HG03060 (cell line): ENCODE measurements at regions not wholly inside any gene's neighbourhood (a gene's known extent, or its start where the extent isn't known, plus 50 kb on each side); places are given as distances from the start of the nearest gene placed in this dataset.
A peak's percentile ranks its signal among the peaks of the same experiment; 100 is the strongest.
"Not testable (repeated sequence)": the region's sequence is repeated elsewhere in the genome, so short reads cannot be mapped to it uniquely, and the experiment has no call there.

Experiments
- ATAC-seq: cut with Tn5 transposase; IDR thresholded peaks from one replicate; pipeline ENCODE4 v1.9.1; 2021; ENCODE audit warnings: low read depth, moderate number of reproducible peaks; ENCODE audit not compliant: unreplicated experiment

DNA sequence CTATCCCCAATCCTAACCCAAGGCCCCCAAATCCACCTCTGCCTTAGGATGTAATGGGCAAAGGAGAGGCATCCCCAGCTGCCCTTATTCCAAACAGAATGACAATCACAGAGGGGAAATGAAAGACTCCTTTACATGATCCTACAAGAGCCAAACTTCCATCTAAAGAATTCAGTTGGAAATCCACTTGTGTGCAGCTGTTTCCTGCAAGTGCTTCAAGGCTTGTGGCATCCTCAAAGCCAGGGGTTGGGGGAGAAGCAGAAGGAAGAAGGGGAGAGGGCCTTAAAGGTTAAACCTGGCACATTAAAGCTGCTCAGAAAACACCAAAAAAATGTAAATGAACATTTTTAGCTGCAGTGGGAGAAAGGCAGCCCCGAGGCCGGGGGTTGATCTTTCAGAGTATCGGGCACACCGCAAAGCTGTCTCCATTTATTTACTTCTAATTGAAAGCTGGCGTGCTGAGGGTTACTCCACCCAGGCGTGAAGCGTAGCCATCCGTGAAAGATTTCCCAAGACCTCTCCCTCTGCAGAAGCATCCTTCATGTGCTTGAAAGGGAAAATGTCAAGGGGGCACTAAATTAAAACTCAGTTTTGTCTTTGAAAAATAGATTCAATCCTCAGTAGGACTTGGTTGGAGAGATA is 217.8 kb downstream of the SHQ1 start:
- no peak for ATAC-seq

DNA sequence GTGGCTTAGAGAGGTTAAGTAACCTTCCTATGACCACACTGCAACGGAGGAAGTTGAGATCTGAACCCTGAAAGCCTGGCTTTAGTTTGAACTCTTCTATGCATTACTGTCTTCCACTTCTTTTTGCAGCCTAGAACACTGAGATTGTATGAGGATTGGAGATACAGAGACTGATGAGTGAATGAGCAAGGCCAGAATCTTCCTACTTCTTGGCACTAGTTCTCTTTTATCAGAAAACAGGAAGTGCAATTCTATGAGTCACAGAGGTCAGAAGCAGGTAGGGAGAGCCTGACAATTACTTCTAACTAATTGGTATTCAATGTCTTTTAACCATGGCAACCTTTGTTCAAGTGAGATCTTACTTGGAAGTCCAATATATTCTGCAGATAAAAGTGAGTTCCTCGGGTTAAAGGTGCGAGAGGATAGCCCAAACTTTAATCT is 219.0 kb downstream of the SHQ1 start:
- ATAC-seq = peak; percentile 79

DNA sequence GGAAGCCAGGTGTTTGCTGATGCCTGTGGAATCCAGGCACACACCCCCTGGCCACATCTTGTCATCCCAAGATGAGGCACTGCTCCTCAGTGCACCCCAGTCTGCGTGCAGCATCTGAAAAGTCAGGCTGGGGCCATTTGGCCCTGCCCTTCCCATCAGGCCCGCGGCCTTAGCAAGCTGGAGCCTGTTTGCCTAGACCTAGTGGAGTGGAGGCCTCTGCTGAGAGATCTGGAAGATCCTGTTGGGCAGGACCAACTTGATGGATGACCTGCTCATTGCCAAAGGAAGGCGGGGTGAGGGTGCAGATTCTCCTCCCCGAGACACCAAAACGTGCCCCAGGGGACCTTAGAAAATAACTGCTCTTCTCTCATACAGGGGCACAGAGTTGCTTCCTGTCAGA is 220.2 kb downstream of the SHQ1 start:
- ATAC-seq = no peak

DNA sequence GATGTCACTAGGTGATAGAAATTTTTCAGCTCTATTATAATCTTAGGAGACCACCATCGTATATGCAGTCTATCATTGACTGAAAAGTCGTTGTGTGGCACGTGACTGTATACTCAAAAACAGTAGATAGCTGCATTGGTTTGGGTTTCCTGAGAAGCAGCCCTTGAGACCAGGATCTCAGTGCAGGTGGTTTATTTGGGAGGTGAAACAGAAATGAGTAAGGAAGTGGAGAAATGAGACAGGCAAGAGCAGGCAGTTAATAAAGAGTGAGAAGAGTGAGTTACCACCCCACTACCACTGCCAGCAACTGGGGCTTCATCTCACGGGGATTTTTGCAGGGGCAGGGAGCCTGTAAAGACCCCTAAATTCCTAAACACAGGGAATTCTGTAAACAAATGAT is 221.0 kb downstream of the SHQ1 start:
- no peak for ATAC-seq

DNA sequence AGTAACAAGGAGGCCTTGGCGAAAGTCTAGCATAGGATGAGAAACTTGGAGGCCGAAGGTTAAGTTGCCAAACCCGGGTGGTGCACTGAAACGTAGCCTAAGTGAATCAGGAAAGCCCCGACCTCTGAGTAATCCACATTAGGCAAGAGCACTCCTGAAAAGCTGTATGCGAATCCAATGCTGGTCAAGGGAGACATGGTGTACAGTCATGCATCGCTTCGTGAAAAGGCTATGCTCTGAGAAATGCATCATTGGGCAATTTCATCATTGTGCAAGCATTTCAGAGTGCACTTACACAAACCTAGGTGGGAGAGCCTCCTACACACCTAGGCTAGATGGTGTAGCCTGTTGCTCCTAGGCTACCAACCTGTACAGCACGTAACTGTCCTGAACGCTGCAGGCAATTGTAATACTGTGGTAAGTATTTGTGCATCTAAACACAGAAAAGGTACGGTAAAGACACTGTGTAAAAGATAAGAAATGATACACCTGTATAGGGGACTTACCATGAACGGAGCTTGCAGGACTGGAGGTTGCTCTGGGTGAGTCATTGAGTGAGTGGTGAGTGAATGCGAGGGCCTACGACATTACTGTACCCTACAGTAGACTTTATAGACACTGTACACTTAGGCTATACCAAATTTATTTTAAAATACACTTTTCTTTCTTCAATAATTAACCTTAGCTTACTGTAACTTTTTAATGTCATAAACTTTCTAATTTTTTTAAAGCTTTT is 222.5 kb downstream of the SHQ1 start:
- ATAC-seq = no peak

DNA sequence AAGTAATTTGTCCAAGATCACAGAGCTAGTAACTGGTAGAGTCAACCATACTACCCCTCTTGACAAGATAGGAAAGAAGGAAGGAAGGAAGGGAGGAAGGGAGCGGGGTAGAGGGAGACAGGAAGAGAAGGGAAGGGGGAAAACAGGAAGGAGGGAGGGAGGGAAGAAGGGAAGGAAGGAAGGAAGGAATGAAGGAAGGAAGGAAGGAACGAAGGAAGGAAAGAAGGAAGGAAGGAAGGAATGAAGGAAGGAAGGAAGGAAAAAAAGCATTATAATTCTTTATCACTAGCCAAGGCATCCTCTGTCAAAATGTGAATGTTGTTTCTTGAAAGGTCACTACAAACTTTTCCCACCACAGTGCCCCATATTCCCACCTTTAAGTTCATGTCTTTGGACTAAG is 223.6 kb downstream of the SHQ1 start:
- ATAC-seq = no peak

DNA sequence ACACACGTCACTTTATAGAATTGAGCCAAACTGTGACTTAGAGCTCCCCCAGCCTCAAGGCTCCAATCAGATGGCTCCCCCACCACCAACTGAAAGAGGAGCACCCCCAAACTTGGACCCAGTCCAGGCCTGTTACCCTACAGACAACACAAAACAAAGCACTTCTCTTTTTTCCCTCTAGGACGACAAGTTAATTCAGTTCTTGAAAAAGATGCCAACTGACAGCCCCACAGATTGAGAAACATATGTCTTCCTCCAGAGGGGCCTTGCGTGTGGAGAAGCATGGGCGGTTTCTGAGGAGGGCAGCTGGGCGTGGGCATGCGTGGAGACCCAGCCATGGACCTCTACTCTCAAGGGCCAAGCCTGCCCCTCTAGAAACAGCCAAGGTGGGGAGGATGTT is 229.5 kb downstream of the SHQ1 start:
- no peak for ATAC-seq

DNA sequence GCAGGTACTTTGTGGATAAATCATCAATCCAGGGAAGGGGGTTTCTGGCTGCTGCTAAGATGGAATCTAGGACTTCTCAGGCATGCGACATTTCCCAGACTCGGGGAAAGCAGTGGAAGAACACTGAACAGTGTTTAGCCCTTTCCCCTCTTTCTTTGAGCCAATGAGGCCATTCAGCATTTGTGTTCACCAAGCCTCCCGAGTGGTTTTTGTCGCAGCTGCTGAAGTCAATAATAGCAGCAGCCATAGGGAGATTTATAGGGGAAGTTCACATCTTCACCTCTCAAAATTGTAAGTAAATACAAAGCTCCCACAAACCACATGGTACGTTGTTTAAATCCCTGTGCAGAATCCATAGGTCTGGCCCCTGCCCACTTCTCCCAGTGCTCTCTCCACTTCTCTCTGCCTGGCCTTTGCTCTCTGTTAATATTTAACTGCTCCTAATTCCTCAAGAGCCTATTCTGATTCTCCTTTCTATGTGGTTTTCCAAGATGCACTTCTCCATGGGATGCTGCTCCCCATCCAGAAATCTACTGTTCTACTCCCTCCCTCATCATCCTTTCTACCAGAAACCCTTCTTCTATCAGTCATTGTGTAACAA is 230.7 kb downstream of the SHQ1 start:
- no peak for ATAC-seq

DNA sequence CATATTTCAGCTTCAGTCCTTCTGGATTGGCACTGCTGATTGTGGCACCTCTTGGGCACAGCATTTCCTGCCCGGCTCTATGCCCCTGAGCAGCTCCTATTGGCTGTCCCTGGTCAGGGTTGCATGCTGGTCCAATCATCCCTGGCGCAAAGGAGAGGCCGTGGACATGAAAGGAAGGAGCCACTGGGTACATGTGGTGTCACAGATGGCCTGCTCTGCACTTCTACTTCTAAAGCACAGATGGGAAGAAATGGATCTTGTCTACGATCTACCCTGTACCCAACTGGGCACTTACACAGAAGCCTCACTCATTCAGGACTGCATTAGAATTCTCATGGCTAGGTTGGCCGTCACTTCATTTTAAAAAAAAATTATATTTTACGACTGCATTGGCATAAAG is 232.5 kb downstream of the SHQ1 start:
- ATAC-seq = no peak

DNA sequence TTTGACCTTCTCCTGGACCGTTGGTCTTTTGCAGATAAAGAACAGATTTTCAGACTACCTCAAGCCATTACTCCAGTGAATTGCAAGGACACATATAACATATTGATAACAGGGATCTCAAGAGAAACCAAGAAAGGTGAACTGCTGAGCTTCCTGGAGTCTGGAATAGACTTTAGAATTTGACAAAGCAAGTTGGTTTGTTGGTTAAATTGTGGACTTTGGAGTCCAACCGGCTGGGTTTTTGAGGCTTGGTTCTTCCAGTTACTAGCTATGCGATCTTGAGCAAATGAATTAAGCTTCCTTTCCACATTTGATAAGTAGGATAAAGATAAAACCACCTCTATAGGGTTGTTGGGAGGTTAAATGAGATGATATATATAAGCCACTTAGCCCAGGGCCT is 233.1 kb downstream of the SHQ1 start:
- no peak for ATAC-seq

DNA sequence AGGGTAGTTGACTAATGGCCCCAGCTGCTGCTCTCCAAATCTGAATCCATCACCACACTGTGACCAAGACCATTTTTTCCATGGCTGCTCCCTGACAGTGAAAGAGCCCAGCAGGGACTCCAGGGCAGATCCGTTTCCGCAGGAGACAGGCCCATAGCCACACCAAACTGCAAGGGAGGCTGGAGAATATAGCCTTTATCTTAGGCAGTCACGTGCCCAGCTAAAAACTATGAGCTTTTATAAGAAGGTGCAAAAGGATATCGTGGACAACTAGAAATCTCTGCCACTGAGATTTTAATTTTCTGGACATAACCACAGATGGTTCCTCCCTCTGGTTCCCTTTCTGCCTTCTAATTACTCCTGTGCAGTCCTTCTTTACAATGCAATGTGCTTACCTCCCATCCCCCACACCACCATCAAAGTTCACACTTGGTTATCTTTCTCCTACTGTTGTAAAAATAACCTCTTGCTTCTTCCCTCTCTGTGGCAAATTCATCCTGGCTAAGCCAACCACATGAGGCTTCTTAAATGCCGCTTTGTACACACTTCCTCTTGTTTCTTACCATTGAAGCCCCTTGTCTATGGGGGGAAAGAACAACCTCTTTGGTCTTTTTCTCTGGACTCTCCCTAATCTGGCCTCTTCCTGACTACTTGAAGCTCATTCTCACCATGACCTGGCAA is 233.7 kb downstream of the SHQ1 start:
- no peak for ATAC-seq

DNA sequence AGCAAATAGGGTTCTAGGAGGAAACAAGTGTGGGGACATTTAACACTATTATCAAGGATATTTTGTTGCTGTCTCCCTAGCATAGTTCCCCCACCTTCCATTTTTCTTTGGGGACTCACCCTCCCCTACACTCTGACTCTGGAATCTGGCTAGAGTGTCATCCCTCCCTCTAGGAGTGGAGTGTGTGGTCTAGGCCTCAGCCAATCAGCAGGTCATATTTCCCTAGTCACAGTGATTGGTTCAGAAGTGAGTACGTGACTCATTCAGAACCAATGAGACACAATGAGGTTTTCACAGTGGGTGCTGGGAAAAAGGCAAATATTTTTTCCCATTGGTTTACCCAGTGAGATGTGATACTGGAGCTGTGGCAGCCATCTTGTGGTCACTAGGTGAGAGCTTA is 234.4 kb downstream of the SHQ1 start:
- ATAC-seq = no peak

DNA sequence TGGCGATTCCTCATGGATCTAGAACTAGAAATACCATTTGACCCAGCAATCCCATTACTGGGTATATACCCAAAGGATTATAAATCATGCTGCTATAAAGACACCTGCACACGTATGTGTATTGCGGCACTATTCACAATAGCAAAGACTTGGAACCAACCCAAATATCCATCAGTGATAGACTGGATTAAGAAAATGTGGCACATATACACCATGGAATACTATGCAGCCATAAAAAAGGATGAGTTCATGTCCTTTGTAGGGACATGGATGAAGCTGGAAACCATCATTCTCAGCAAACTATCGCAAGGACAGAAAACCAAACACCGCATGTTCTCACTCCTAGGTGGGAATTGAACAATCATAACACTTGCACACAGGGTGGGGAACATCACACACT is 239.1 kb downstream of the SHQ1 start:
- not testable (repeated sequence) for ATAC-seq

DNA sequence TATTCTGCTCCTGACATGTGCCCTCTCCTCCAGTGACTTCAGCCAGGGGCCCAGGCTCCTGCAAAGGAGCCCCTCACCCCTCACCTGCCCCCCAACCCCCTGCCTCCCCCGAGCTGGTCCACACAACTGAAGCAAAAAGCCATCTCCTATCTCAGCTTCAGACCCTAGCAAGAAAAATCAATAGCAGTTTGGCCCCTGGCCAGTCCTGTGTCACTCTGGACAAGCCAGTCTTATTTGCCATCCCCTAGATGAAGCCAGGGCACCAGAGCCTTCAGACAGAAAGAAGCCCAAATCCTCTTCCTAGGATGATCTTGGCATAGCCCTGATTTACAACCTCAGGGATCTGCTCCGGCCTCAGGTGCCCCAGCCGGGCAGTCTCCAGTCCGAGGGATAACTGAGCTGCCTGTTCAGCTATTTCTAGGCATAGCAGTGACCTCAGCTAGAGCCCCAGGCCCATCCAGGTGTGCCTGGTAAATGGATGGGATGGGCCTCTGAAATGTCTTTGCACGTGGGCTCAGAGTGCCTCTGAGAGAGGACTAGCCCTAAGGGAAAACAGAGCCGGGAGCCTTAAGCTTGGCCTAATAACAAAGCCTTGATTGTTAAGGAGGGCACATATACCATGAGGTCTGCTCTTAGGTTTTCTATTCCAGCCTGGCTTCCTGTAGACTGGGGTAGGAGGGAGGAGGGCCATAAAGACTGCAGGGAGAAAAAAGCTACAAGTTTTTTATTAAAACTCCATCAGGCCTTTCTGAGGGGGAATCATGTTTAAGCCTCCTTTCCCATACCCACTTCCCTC is 242.0 kb downstream of the SHQ1 start:
- ATAC-seq = no peak

DNA sequence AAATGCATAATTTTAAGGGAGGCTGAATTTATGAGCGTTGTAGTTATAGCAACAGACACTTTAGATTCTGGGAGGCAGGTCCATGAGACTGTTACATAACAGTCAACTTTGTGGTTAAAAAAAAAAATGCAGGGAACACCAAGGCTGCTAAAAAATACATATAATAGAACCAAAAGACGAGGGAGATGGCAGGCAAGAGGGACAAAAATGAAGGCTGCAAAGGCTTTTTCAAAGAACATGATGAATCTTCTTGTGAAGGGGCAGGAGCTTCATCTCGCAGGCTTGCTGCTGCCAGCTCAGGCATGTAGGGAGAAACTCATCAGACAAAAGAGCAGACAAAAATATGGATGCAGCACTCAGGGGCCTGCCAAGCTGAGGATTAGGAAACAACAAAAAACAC is 243.9 kb downstream of the SHQ1 start:
- ATAC-seq = no peak

DNA sequence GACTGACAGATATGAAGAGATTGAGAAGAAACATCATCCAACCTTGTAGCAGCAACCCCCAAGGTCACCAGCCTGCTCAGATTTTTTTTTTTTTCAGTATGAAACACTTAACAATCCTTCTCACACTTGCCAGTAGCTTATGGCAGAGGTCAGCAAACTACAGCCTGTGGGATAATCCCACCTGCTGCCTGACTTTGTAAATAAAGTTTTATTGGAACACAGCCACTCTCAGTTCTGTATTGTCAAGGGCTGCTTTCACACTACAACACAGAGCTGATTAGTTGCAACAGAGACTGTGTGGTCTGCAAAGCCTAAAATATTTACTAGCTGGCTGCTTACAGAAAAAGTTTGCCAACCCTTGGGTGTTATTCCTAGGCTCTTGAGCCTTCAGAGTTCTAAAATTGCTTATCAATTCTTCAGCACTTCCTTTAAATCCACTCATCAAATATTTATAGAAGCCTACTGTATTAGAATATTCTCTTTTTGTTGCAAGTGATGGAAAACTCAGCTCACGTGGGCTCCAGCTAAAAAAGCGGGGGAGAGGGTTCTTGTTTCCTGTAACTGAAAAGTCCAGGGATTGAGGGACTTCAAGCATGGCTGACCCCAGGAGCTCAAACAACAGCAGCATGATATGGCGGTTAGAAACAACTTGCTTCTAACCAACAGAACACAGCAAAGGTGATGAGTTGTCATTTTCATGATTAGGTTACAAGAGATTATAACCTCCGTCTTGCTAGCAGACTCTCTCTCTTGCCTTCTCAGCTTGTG is 246.1 kb downstream of the SHQ1 start:
- ATAC-seq = no peak

DNA sequence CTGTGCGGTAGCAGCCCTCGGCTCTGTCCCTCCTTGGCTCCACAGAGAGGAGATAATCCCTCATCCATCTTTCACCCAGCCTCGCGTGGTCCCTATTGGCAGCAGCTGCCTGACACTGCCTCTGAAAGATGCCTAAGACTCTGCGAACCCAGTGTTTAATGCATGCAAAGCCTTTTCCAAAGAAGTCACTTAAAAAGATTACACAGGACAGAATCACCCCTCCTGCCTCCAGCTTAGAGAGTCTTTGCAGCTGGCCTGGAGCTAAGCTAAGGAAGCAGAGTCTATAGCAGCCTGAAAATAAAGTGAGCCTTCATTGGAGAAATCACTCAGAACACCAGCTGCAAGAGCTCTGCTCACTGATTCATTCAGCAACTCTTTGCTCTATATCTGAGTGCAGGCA is 247.2 kb downstream of the SHQ1 start:
- no peak for ATAC-seq

DNA sequence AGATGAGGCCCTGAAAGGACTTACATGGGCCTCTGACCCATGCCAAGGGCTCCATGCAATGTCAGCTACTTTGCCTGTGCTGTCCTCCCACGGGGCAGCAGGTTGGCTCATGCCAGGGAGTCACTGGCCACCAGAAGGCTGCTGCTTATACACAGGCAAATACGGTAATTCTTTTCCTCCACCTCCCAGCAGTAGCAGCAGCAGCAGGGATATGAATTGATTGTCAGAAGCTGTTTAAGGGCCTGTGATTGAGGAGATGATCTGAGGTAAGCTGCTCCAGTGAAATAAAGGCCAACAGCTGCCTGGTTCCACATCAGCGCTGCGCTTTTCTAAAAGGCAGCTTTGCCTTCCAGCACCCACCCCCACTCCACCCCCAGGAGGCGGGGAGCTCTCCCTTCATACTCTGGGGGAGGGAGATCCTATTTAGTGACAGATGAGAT is 250.5 kb downstream of the SHQ1 start:
- ATAC-seq = no peak

DNA sequence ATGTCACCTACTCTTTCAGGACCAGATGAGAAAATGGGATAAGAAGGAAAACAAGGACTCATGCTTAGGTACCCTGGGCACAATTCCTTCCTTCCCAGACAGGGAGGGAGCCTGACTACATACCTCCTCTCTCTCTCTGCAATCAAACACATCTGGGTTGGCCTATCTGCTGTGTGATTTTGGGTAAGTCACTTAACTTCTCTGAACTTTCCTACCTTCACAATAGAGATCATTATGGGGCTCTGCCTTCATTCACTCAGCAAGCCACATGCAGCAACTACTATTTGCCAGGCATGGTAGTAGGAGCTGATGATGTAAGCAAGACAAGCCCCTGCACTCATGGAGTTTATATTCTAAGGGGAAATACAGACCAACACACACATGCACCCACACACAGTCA is 251.2 kb downstream of the SHQ1 start:
- no peak for ATAC-seq
